Chondrocyte (in vitro differentiated cells): ENCODE measurements at regions not wholly inside any gene's neighbourhood (a gene's known extent, or its start where the extent isn't known, plus 50 kb on each side); places are given as distances from the start of the nearest gene placed in this dataset.

ENCODE experiments used
- DNase-seq: peaks from one replicate; pipeline ENCODE4 v3.0.0; 2021; ENCODE audit warnings: mixed read lengths, low spot score
- H3K27ac Mint-ChIP-seq: one replicate; pipeline ENCODE4 v1.8.0; 2021; ENCODE audit warnings: mild to moderate bottlenecking, moderate library complexity, mixed read lengths; ENCODE audit not compliant: unreplicated experiment
- H3K27me3 Mint-ChIP-seq: 2 replicates; pipeline ENCODE4 v1.8.0; 2021; ENCODE audit warnings: low read depth, mixed read lengths
- H3K36me3 Mint-ChIP-seq: 2 replicates; pipeline ENCODE4 v1.8.0; 2021; ENCODE audit warnings: low read depth, mixed read lengths
- H3K4me1 Mint-ChIP-seq: 2 replicates; pipeline ENCODE4 v1.8.0; 2021; ENCODE audit warnings: low read depth, mild to moderate bottlenecking, mixed read lengths
- H3K4me3 Mint-ChIP-seq: one replicate; pipeline ENCODE4 v1.8.0; 2021; ENCODE audit warnings: mild to moderate bottlenecking, moderate library complexity, mixed read lengths; ENCODE audit not compliant: unreplicated experiment
- H3K9me3 Mint-ChIP-seq: 2 replicates; pipeline ENCODE4 v1.8.0; 2021; ENCODE audit warnings: low read depth, mixed read lengths
- TF ChIP-seq, protein P1 (sequence below): fragments of 200-600 bp; sonication (generic); IDR thresholded peaks from 2 replicates; pipeline ENCODE4 v1.5.0; 2021; ENCODE audit warnings: antibody characterized with exemption, mild to moderate bottlenecking, moderate library complexity

GRCh38 chr15:36284911-36285310 is 294.5 kb upstream of the CDIN1 start:
- no peaks in the 10 kb centered on the region for H3K9me3 Mint-ChIP-seq
- H3K36me3 Mint-ChIP-seq = no peaks in the 10 kb centered on the region
- TF ChIP-seq, protein P1, sequence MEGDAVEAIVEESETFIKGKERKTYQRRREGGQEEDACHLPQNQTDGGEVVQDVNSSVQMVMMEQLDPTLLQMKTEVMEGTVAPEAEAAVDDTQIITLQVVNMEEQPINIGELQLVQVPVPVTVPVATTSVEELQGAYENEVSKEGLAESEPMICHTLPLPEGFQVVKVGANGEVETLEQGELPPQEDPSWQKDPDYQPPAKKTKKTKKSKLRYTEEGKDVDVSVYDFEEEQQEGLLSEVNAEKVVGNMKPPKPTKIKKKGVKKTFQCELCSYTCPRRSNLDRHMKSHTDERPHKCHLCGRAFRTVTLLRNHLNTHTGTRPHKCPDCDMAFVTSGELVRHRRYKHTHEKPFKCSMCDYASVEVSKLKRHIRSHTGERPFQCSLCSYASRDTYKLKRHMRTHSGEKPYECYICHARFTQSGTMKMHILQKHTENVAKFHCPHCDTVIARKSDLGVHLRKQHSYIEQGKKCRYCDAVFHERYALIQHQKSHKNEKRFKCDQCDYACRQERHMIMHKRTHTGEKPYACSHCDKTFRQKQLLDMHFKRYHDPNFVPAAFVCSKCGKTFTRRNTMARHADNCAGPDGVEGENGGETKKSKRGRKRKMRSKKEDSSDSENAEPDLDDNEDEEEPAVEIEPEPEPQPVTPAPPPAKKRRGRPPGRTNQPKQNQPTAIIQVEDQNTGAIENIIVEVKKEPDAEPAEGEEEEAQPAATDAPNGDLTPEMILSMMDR = no peak
- no peaks in the 10 kb centered on the region for H3K4me1 Mint-ChIP-seq
- no peak overlapping the region for H3K4me3 Mint-ChIP-seq
- no peak for DNase-seq
- H3K27me3 Mint-ChIP-seq = no peaks in the 10 kb centered on the region
- H3K27ac Mint-ChIP-seq = no peak overlapping the region

- no peak overlapping the region for H3K27ac Mint-ChIP-seq
- H3K4me3 Mint-ChIP-seq = no peak overlapping the region
- peaks cover 7% of the 10 kb centered on the region for H3K4me1 Mint-ChIP-seq
- TF ChIP-seq, protein P1 = no peak
- no peaks in the 10 kb centered on the region for H3K36me3 Mint-ChIP-seq
- DNase-seq = no peak
- no peaks in the 10 kb centered on the region for H3K27me3 Mint-ChIP-seq
- no peaks in the 10 kb centered on the region for H3K9me3 Mint-ChIP-seq
Measured at GRCh38 chr15:36291501-36291900, 287.9 kb upstream of the CDIN1 start.

- Mint-ChIP-seq H3K36me3 (no peaks in the 10 kb centered on the region), H3K4me3 (no peak overlapping the region), H3K9me3 (no peaks in the 10 kb centered on the region), H3K27ac (no peak overlapping the region), H3K4me1 (peaks cover 7% of the 10 kb centered on the region), H3K27me3 (no peaks in the 10 kb centered on the region)
- TF ChIP-seq, protein P1 = no peak
- no peak for DNase-seq
Measured at GRCh38 chr15:36294359-36294758, 285.1 kb upstream of the CDIN1 start.

DNA sequence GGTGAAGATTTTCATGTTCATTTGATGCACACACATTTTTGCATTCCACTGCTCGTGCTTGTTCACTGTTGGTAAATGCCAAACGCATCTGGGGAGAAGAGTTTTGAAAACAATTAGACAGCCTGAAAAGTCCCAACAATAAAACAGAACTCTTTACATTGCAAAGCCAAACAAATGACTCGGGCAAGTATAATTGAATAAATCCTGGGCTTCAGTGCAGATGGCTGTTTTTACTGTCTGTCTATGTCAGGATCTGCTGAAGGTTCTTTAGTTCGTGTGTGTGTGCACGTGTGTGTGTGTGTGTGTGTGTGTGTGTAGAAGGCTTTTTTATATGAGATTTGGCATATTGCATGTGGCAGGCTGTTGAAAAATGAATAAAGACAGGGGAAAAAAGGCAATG is 277.5 kb upstream of the CDIN1 start:
- no peaks in the 10 kb centered on the region for H3K9me3 Mint-ChIP-seq
- no peak overlapping the region for H3K4me3 Mint-ChIP-seq
- TF ChIP-seq, protein P1 = no peak
- H3K27me3 Mint-ChIP-seq = no peaks in the 10 kb centered on the region
- no peak for DNase-seq
- H3K27ac Mint-ChIP-seq = no peak overlapping the region
- no peaks in the 10 kb centered on the region for H3K4me1 Mint-ChIP-seq
- no peaks in the 10 kb centered on the region for H3K36me3 Mint-ChIP-seq

GRCh38 chr15:36313021-36313420 is 266.4 kb upstream of the CDIN1 start:
- Mint-ChIP-seq H3K27ac (no peak overlapping the region), H3K4me1 (peaks cover 5% of the 10 kb centered on the region), H3K36me3 (peaks cover 3% of the 10 kb centered on the region), H3K9me3 (peaks cover 12% of the 10 kb centered on the region), H3K4me3 (no peak overlapping the region), H3K27me3 (no peaks in the 10 kb centered on the region)
- no peak for DNase-seq
- TF ChIP-seq, protein P1 = no peak
